Endothelial cell of umbilical vein (primary cell): ENCODE measurements at regions not wholly inside any gene's neighbourhood (a gene's known extent, or its start where the extent isn't known, plus 50 kb on each side); places are given as distances from the start of the nearest gene placed in this dataset.

Experiments
- BruUV-seq: library from RNA; stranded (reverse); fragments of 400-500 nt; replicated peaks from 2 replicates; lab custom pipeline; 2021; lab: Mats Ljungman, UMichigan
- CTCF ChIA-PET: fragments of 300-600, 350-600 bp; sonication (Branson Sonifier 250); formaldehyde crosslinking; loops from one replicate; lab custom pipeline; 2021; ENCODE audit warnings: antibody characterized with exemption, inconsistent platforms; lab: Charles Lee
- POLR2A ChIA-PET: fragments of 300-600, 350-600 bp; sonication (Branson Sonifier 250); formaldehyde crosslinking; loops from one replicate; lab custom pipeline; 2021; ENCODE audit warnings: antibody characterized with exemption, inconsistent platforms; lab: Charles Lee
- DNase-seq: peaks from one replicate; pipeline ENCODE4 v3.0.0-alpha.2; 2011; ENCODE audit warnings: low read depth, low spot score
- FAIRE-seq: peaks from 2 replicates; lab custom pipeline; 2011; peaks lifted over from hg19 to GRCh38; lab: Jason Lieb, UNC
- H2AFZ ChIP-seq: 2 replicates; pipeline ENCODE4 v1.6.0; 2012; ENCODE audit warnings: low read depth, low read length, control low read depth, inconsistent platforms
- H3K27ac ChIP-seq: 2 replicates; pipeline ENCODE4 v1.5.1; 2011; ENCODE audit warnings: low read depth, mild to moderate bottlenecking, control low read depth, low read length, moderate library complexity; ENCODE audit not compliant: insufficient read depth
- H3K27me3 ChIP-seq, 2 experiments: 2 replicates each; pipeline versions ENCODE4 v1.6.0 to v1.6.1; 2011; ENCODE audit warnings: low read length in 2 of 2, mixed read lengths in 1 of 2; ENCODE audit not compliant: control insufficient read depth in 2 of 2, insufficient read depth in 2 of 2
- H3K36me3 ChIP-seq, 2 experiments: 2 replicates in 1 of 2; 3 replicates in 1 of 2; pipeline ENCODE4 v1.5.1; 2011; ENCODE audit warnings: low read length in 2 of 2, mild to moderate bottlenecking in 1 of 2, moderate library complexity in 1 of 2; ENCODE audit not compliant: control insufficient read depth in 2 of 2, insufficient read depth in 2 of 2; ENCODE audit errors: extremely low read depth in 1 of 2
- H3K4me1 ChIP-seq: 3 replicates; pipeline ENCODE4 v1.5.1; 2011; ENCODE audit warnings: mild to moderate bottlenecking, low read length; ENCODE audit not compliant: control insufficient read depth, insufficient read depth; ENCODE audit errors: extremely low read depth
- H3K4me2 ChIP-seq: 2 replicates; pipeline ENCODE4 v1.6.1; 2011; ENCODE audit warnings: low read length, control low read depth, mixed read lengths; ENCODE audit not compliant: insufficient read depth
- H3K4me3 ChIP-seq, 3 experiments: fragments of 200-600 bp in 1 of 3; sonication (generic), shearing (Covaris generic) in 1 of 3; replicated peaks in 1 of 3; 2 replicates each; pipeline ENCODE4 v1.5.1; 2011 to 2016; ENCODE audit warnings: control low read depth in 3 of 3, low read length in 3 of 3, mild to moderate bottlenecking in 2 of 3, inconsistent platforms in 1 of 3, low read depth in 1 of 3, moderate library complexity in 1 of 3; ENCODE audit not compliant: insufficient read depth in 1 of 3
- H3K79me2 ChIP-seq: 2 replicates; pipeline ENCODE4 v1.6.0; 2012; ENCODE audit warnings: low read length, inconsistent platforms; ENCODE audit not compliant: control insufficient read depth, insufficient read depth
- H3K9ac ChIP-seq: replicated peaks from 2 replicates; pipeline ENCODE3; 2011; ENCODE audit warnings: low read length, control low read depth; ENCODE audit not compliant: insufficient read depth; ENCODE audit errors: extremely low read depth
- H3K9me1 ChIP-seq: replicated peaks from 3 replicates; pipeline ENCODE4 v1.6.0; 2011; ENCODE audit warnings: mild to moderate bottlenecking, low read length; ENCODE audit not compliant: control insufficient read depth, insufficient read depth; ENCODE audit errors: extremely low read depth
- H3K9me3 ChIP-seq: replicated peaks from 2 replicates; pipeline ENCODE4 v1.5.1; 2012; ENCODE audit warnings: low read length, inconsistent platforms; ENCODE audit not compliant: control insufficient read depth, insufficient read depth
- H4K20me1 ChIP-seq: replicated peaks from 2 replicates; pipeline ENCODE3; 2011; ENCODE audit warnings: mild to moderate bottlenecking, low read length; ENCODE audit not compliant: control insufficient read depth, insufficient read depth; ENCODE audit errors: extremely low read depth
- CTCF ChIP-seq, 2 donors: IDR thresholded peaks; 1 replicate in 1 of 2; 2 replicates in 1 of 2; pipeline ENCODE4 v1.5.1; 2011; ENCODE audit warnings: low read length in 2 of 2, mild to moderate bottlenecking in 2 of 2, moderate library complexity in 2 of 2, control low read depth in 1 of 2, inconsistent platforms in 1 of 2, low read depth in 1 of 2; ENCODE audit not compliant: insufficient read depth in 1 of 2; ENCODE audit errors: extremely low read depth in 1 of 2
- EZH2 ChIP-seq: IDR thresholded peaks from 2 replicates; pipeline ENCODE4 v1.6.1; 2012; ENCODE audit warnings: borderline replicate concordance, low read depth, mild to moderate bottlenecking, moderate library complexity, low read length, inconsistent platforms; ENCODE audit not compliant: severe bottlenecking
- FOS ChIP-seq: IDR thresholded peaks from 2 replicates; pipeline ENCODE4 v1.6.1; 2011; ENCODE audit warnings: mild to moderate bottlenecking, low read length, moderate library complexity, borderline replicate concordance; ENCODE audit not compliant: insufficient read depth
- GATA2 ChIP-seq: IDR thresholded peaks from 2 replicates; pipeline ENCODE4 v1.7.0; 2011; ENCODE audit warnings: low read depth, mild to moderate bottlenecking, moderate library complexity, mixed read lengths, low read length; ENCODE audit not compliant: insufficient read length, insufficient read depth
- JUN ChIP-seq: IDR thresholded peaks from 2 replicates; pipeline ENCODE4 v1.6.1; 2011; ENCODE audit warnings: borderline replicate concordance, low read depth; ENCODE audit not compliant: insufficient read length, insufficient read depth
- MYC ChIP-seq: IDR thresholded peaks from one replicate; pipeline ENCODE4 v1.6.1; 2011; ENCODE audit warnings: mild to moderate bottlenecking, low read depth, low read length
- POLR2A ChIP-seq: IDR thresholded peaks from 2 replicates; pipeline ENCODE4 v1.6.1; 2012; ENCODE audit warnings: low read depth, mild to moderate bottlenecking, control low read depth, low read length
- POLR2AphosphoS5 ChIP-seq: IDR thresholded peaks from 2 replicates; pipeline ENCODE4 v1.6.1; 2012; ENCODE audit warnings: low read depth, mild to moderate bottlenecking, control low read depth, low read length, moderate library complexity; ENCODE audit not compliant: insufficient read depth
- dilution Hi-C: fragments of 300-500 bp; cut with MboI; formaldehyde crosslinking; loops from one replicate; pipeline ENCODE4 v1.15.0; 2019; ENCODE audit warnings: low sequenced_read_pairs; ENCODE audit not compliant: extremely low pct_ligation_motif_present
- intact Hi-C: fragments of 100-400 bp; cut with micrococcal nuclease; formaldehyde crosslinking; loops from one replicate; pipeline ENCODE4 v1.10.0; 2022
- TF ChIP-seq, protein P1 (sequence below): IDR thresholded peaks from 2 replicates; pipeline ENCODE4 v1.6.1; 2011; ENCODE audit not compliant: insufficient read depth, insufficient read length

DNA sequence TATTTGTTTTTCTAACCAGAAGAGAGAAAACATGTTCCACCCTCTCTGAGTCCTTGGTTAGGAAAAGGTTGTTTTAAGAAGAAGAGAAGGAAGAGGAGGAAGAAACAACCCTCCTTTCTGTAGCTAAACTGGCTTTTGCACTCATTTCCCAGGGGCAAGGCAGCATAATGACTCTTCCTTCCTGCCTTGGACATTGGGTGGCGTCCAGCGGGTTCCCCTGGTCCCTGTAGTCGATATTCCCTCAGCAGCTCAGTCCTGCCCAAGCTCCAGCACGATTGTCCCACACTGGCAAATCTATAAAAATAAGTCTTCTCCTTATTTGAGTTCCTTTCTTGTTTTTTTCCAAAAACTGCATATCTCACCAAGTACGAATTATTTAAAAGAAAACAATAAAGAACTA lies 81.2 kb downstream of the TEX35 start:
- ChIA-PET POLR2A (no interaction called here), CTCF (interaction anchor here (0.8 to 1.5 kb wide), 8 partner anchors 9 to 174 kb away, joined by 3 to 8 read pairs (median 3); no protein-coding TSS in a partner anchor)
- H3K79me2 ChIP-seq, result no peaks in the 10 kb centered on the region
- no peak overlapping the region for H3K27ac ChIP-seq
- peak; percentile 79 for FAIRE-seq
- intact Hi-C loops, result no loop called here
- no peaks in the 10 kb centered on the region for H3K9me3 ChIP-seq
- TF ChIP-seq MYC (no peak), FOS (no peak), GATA2 (no peak), POLR2A (no peak), CTCF (IDR thresholded peaks at IDR 0.05; ENCODE audit: extremely low read depth in 1 of 2, insufficient read depth in 1 of 2, low read depth in 1 of 2, low read length in 2 of 2) (no peak), POLR2AphosphoS5 (no peak), EZH2 (no peak), JUN (no peak)
- TF ChIP-seq, protein P1, sequence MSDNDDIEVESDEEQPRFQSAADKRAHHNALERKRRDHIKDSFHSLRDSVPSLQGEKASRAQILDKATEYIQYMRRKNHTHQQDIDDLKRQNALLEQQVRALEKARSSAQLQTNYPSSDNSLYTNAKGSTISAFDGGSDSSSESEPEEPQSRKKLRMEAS, result no peak
- no peaks in the 10 kb centered on the region for H3K27me3 ChIP-seq
- no peaks in the 10 kb centered on the region for H3K9me1 ChIP-seq
- peaks cover 9% of the 10 kb centered on the region for H3K4me1 ChIP-seq
- DNase-seq, result peak; percentile 37
- peak overlapping the region; percentile 20 for H3K4me2 ChIP-seq
- no peaks in the 10 kb centered on the region for H3K36me3 ChIP-seq
- H2AFZ ChIP-seq, result peak overlapping the region; percentile 5
- no peaks in the 10 kb centered on the region for H4K20me1 ChIP-seq
- H3K4me3 ChIP-seq, result no peak overlapping the region
- no peak overlapping the region for H3K9ac ChIP-seq
- BruUV-seq, result no TSS peak
- dilution Hi-C loops, result no loop called here
